ENCODE measurements at regions not wholly inside any gene's neighbourhood (a gene's known extent, or its start where the extent isn't known, plus 50 kb on each side); places are given as distances from the start of the nearest gene placed in this dataset.
"Not testable (repeated sequence)": the region's sequence is repeated elsewhere in the genome, so short reads cannot be mapped to it uniquely, and the experiment has no call there.

GRCh38 chr2:209194717-209195116 is 229.1 kb upstream of the MAP2 start:
- no peak for DNase-seq

- DNase-seq = no peak
Measured at GRCh38 chr2:209208211-209208610, 215.6 kb upstream of the MAP2 start.

GRCh38 chr2:209209943-209210342 is 213.9 kb upstream of the MAP2 start:
- no peak for DNase-seq

GRCh38 chr2:209230560-209230959 is 193.3 kb upstream of the MAP2 start:
- DNase-seq = no peak

GRCh38 chr2:209236377-209236776 is 187.5 kb upstream of the MAP2 start:
- DNase-seq = no peak

GRCh38 chr2:209238765-209239584 is 184.9 kb upstream of the MAP2 start:
- DNase-seq = no peak

GRCh38 chr2:209239585-209239938 is 184.3 kb upstream of the MAP2 start:
- DNase-seq = no peak

DNA sequence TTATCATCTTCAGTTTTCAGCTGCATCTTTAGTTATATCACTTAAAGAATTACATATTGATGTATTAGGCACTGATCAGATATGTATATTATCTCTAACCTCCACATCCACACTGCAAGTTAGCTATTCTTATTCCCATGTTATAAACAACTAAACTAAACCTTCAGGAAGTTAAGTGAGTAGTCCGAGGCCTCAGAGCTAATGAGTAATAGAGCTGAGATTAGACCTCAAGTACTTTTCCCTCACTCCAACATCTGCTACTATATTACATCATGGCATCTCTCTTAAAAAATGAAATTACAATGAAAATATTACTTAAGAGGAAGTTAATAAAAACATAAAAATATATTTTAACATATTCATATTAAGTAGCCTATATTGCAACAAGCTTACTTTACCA is 183.6 kb upstream of the MAP2 start:
- DNase-seq = no peak

- DNase-seq = no peak
Measured at GRCh38 chr2:209253544-209253943, 170.3 kb upstream of the MAP2 start.

- DNase-seq = no peak
Measured at GRCh38 chr2:209259767-209260166, 164.1 kb upstream of the MAP2 start.

DNA sequence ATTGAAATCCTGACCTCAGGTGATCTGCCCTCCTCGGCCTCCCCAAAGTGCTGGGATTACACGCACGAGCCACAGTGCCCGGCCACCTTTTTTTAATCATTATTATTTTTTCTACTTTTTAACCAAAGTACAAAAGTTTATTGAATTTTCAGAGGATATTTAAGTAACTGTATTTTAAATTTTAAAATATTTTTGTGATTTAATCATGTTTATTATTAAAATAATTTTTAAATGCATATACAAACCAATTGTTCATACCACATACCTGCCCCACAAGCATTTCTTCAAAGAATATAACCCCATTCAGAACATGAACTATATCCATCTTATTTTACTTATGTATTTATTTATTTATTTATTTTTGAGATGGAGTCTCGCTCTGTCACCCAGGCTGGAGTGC is 163.6 kb upstream of the MAP2 start:
- DNase-seq = no peak

- DNase-seq = not testable (repeated sequence)
Measured at GRCh38 chr2:209261366-209262053, 162.3 kb upstream of the MAP2 start.

GRCh38 chr2:209269024-209269423 is 154.8 kb upstream of the MAP2 start:
- no peak for DNase-seq

GRCh38 chr2:209276000-209276399 is 147.8 kb upstream of the MAP2 start:
- no peak for DNase-seq

GRCh38 chr2:209277444-209277843 is 146.4 kb upstream of the MAP2 start:
- no peak for DNase-seq

- no peak for DNase-seq
Measured at GRCh38 chr2:209298601-209299000, 125.2 kb upstream of the MAP2 start.

DNA sequence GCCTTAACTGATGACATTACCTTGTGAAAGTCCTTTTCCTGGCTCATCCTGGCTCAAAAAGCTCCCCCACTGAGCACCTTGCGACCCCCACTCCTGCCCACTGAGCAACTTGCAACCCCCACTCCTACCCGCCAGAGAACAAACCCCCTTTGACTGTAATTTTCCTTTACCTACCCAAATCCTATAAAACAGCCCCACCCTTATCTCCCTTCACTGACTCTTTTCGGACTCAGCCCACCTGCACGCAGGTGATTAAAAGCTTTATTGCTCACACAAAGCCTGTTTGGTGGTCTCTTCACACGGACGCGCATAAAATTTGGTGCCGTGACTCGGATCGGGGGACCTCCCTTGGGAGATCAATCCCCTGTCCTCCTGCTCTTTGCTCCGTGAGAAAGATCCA is 124.4 kb upstream of the MAP2 start:
- not testable (repeated sequence) for DNase-seq

DNA sequence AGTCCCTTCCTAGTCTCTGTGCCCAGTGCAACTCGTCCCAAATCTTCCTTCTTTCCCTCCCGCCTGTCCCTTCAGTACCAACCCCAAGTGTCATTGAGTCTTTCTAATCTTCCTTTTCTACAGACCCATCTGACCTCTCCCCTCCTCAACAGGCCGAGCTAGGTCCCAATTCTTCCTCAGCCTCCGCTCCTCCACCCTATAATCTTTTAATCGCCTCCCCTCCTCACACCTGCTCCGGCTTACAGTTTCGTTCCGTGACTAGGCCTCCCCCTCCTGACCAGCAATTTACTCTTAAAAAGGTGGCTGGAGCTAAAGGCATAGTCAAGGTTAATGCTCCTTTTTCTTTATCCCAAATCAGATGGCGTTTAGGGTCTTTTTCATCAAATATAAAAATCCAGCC is 123.1 kb upstream of the MAP2 start:
- DNase-seq = not testable (repeated sequence)

DNA sequence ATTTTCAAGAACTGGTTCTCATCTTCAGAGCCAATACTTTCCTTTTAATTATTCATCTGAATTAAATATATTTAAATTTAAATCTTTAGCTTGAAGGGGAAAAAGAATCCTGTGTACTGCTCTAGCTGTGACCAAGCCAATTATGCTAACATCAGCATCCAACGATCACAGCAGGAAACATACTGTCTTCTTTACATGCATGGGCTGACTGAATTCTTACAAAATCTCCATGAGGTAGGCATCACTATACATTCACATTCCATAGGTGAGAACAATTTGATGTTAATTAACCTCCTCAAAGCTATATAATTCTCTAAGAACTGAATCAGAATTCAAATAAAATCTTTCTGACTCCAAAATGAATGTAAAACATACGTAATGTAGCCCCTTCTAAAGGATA is 118.8 kb upstream of the MAP2 start:
- DNase-seq = no peak

- no peak for DNase-seq
Measured at GRCh38 chr2:209305746-209306196, 118.1 kb upstream of the MAP2 start.

DNA sequence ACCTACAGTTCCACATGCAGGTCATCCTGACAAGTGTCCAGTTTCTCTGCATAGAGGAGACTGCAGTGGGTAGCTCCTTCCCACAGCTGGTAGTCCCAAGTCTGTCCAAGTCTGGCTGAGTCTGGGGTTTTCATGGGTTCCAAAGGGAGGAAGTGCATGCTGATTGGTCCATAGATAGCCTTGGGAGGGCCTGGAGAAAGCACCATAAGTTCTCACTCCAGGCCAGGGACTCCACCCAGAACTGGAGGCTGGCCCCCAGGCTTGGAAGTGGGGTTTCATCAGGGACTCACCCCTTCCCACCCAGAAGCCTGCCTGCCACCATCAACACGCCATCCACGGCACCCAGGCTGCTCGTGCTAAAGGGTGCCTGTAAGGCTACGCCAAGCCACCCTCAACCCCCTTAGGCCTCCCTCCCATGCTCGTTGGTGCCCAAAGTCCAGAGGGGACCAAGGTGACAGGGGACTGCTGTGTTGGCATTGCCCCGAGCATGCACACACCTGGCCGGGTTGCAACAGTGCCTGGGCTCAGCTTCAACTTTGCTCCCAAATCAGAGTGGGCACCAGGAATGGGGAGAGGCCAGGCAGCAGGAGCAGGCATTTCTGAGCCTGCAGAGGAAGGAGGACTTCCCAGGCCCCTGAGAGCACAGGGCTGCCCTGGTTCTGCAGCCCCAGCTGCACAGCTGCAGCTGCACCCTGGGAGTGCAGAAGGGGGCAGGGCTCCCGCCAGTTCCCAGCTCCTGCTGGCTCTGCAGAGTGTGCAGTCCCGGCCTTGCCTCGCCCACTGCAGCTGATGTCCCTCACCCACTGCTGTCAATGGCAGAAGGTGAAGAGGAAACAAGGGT is 116.5 kb upstream of the MAP2 start:
- no peak for DNase-seq

- no peak for DNase-seq
Measured at GRCh38 chr2:209308415-209308814, 115.4 kb upstream of the MAP2 start.

GRCh38 chr2:209311948-209312347 is 111.9 kb upstream of the MAP2 start:
- no peak for DNase-seq

DNA sequence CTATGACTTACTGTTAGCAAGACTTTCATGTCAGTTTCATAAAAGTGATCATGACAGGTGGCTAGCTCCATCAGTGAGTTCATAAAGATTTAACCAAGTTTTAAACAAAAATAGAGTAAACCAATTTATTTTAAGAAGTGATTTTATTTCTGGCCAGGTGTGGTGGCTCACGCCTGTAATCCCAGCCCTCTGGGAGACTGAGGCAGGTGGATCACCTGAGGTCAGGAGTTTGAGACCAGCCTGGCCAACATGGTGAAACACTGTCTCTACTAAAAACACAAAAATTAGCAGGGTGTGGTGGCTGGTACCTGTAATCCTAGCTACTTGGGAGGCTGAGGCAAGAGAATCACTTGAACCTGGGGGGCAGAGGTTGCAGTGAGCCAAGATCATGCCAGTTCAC is 111.4 kb upstream of the MAP2 start:
- DNase-seq = not testable (repeated sequence)

All from CD4-positive, alpha-beta T cell treated with Interferon alpha-2 for 1 hour (primary cell).